Endothelial cell of umbilical vein (primary cell): ENCODE measurements at regions not wholly inside any gene's neighbourhood (a gene's known extent, or its start where the extent isn't known, plus 50 kb on each side); places are given as distances from the start of the nearest gene placed in this dataset.

ENCODE experiments used
- BruUV-seq: library from RNA; stranded (reverse); fragments of 400-500 nt; replicated peaks from 2 replicates; lab custom pipeline; 2021; lab: Mats Ljungman, UMichigan
- CTCF ChIA-PET: fragments of 300-600, 350-600 bp; sonication (Branson Sonifier 250); formaldehyde crosslinking; loops from one replicate; lab custom pipeline; 2021; ENCODE audit warnings: antibody characterized with exemption, inconsistent platforms; lab: Charles Lee
- POLR2A ChIA-PET: fragments of 300-600, 350-600 bp; sonication (Branson Sonifier 250); formaldehyde crosslinking; loops from one replicate; lab custom pipeline; 2021; ENCODE audit warnings: antibody characterized with exemption, inconsistent platforms; lab: Charles Lee
- DNase-seq: peaks from one replicate; pipeline ENCODE4 v3.0.0-alpha.2; 2011; ENCODE audit warnings: low read depth, low spot score
- FAIRE-seq: peaks from 2 replicates; lab custom pipeline; 2011; peaks lifted over from hg19 to GRCh38; lab: Jason Lieb, UNC
- H2AFZ ChIP-seq: 2 replicates; pipeline ENCODE4 v1.6.0; 2012; ENCODE audit warnings: low read depth, low read length, control low read depth, inconsistent platforms
- H3K27ac ChIP-seq: 2 replicates; pipeline ENCODE4 v1.5.1; 2011; ENCODE audit warnings: low read depth, mild to moderate bottlenecking, control low read depth, low read length, moderate library complexity; ENCODE audit not compliant: insufficient read depth
- H3K27me3 ChIP-seq, 2 experiments: 2 replicates each; pipeline versions ENCODE4 v1.6.0 to v1.6.1; 2011; ENCODE audit warnings: low read length in 2 of 2, mixed read lengths in 1 of 2; ENCODE audit not compliant: control insufficient read depth in 2 of 2, insufficient read depth in 2 of 2
- H3K36me3 ChIP-seq, 2 experiments: 2 replicates in 1 of 2; 3 replicates in 1 of 2; pipeline ENCODE4 v1.5.1; 2011; ENCODE audit warnings: low read length in 2 of 2, mild to moderate bottlenecking in 1 of 2, moderate library complexity in 1 of 2; ENCODE audit not compliant: control insufficient read depth in 2 of 2, insufficient read depth in 2 of 2; ENCODE audit errors: extremely low read depth in 1 of 2
- H3K4me1 ChIP-seq: 3 replicates; pipeline ENCODE4 v1.5.1; 2011; ENCODE audit warnings: mild to moderate bottlenecking, low read length; ENCODE audit not compliant: control insufficient read depth, insufficient read depth; ENCODE audit errors: extremely low read depth
- H3K4me2 ChIP-seq: 2 replicates; pipeline ENCODE4 v1.6.1; 2011; ENCODE audit warnings: low read length, control low read depth, mixed read lengths; ENCODE audit not compliant: insufficient read depth
- H3K4me3 ChIP-seq, 3 experiments: fragments of 200-600 bp in 1 of 3; sonication (generic), shearing (Covaris generic) in 1 of 3; replicated peaks in 1 of 3; 2 replicates each; pipeline ENCODE4 v1.5.1; 2011 to 2016; ENCODE audit warnings: control low read depth in 3 of 3, low read length in 3 of 3, mild to moderate bottlenecking in 2 of 3, inconsistent platforms in 1 of 3, low read depth in 1 of 3, moderate library complexity in 1 of 3; ENCODE audit not compliant: insufficient read depth in 1 of 3
- H3K79me2 ChIP-seq: 2 replicates; pipeline ENCODE4 v1.6.0; 2012; ENCODE audit warnings: low read length, inconsistent platforms; ENCODE audit not compliant: control insufficient read depth, insufficient read depth
- H3K9ac ChIP-seq: replicated peaks from 2 replicates; pipeline ENCODE3; 2011; ENCODE audit warnings: low read length, control low read depth; ENCODE audit not compliant: insufficient read depth; ENCODE audit errors: extremely low read depth
- H3K9me1 ChIP-seq: replicated peaks from 3 replicates; pipeline ENCODE4 v1.6.0; 2011; ENCODE audit warnings: mild to moderate bottlenecking, low read length; ENCODE audit not compliant: control insufficient read depth, insufficient read depth; ENCODE audit errors: extremely low read depth
- H3K9me3 ChIP-seq: replicated peaks from 2 replicates; pipeline ENCODE4 v1.5.1; 2012; ENCODE audit warnings: low read length, inconsistent platforms; ENCODE audit not compliant: control insufficient read depth, insufficient read depth
- H4K20me1 ChIP-seq: replicated peaks from 2 replicates; pipeline ENCODE3; 2011; ENCODE audit warnings: mild to moderate bottlenecking, low read length; ENCODE audit not compliant: control insufficient read depth, insufficient read depth; ENCODE audit errors: extremely low read depth
- EZH2 ChIP-seq: IDR thresholded peaks from 2 replicates; pipeline ENCODE4 v1.6.1; 2012; ENCODE audit warnings: borderline replicate concordance, low read depth, mild to moderate bottlenecking, moderate library complexity, low read length, inconsistent platforms; ENCODE audit not compliant: severe bottlenecking
- FOS ChIP-seq: IDR thresholded peaks from 2 replicates; pipeline ENCODE4 v1.6.1; 2011; ENCODE audit warnings: mild to moderate bottlenecking, low read length, moderate library complexity, borderline replicate concordance; ENCODE audit not compliant: insufficient read depth
- GATA2 ChIP-seq: IDR thresholded peaks from 2 replicates; pipeline ENCODE4 v1.7.0; 2011; ENCODE audit warnings: low read depth, mild to moderate bottlenecking, moderate library complexity, mixed read lengths, low read length; ENCODE audit not compliant: insufficient read length, insufficient read depth
- JUN ChIP-seq: IDR thresholded peaks from 2 replicates; pipeline ENCODE4 v1.6.1; 2011; ENCODE audit warnings: borderline replicate concordance, low read depth; ENCODE audit not compliant: insufficient read length, insufficient read depth
- MAX ChIP-seq: IDR thresholded peaks from 2 replicates; pipeline ENCODE4 v1.6.1; 2011; ENCODE audit not compliant: insufficient read depth, insufficient read length
- MYC ChIP-seq: IDR thresholded peaks from one replicate; pipeline ENCODE4 v1.6.1; 2011; ENCODE audit warnings: mild to moderate bottlenecking, low read depth, low read length
- POLR2A ChIP-seq: IDR thresholded peaks from 2 replicates; pipeline ENCODE4 v1.6.1; 2012; ENCODE audit warnings: low read depth, mild to moderate bottlenecking, control low read depth, low read length
- POLR2AphosphoS5 ChIP-seq: IDR thresholded peaks from 2 replicates; pipeline ENCODE4 v1.6.1; 2012; ENCODE audit warnings: low read depth, mild to moderate bottlenecking, control low read depth, low read length, moderate library complexity; ENCODE audit not compliant: insufficient read depth
- dilution Hi-C: fragments of 300-500 bp; cut with MboI; formaldehyde crosslinking; loops from one replicate; pipeline ENCODE4 v1.15.0; 2019; ENCODE audit warnings: low sequenced_read_pairs; ENCODE audit not compliant: extremely low pct_ligation_motif_present
- intact Hi-C: fragments of 100-400 bp; cut with micrococcal nuclease; formaldehyde crosslinking; loops from one replicate; pipeline ENCODE4 v1.10.0; 2022
- TF ChIP-seq, protein P1 (sequence below), 2 donors: IDR thresholded peaks; 1 replicate in 1 of 2; 2 replicates in 1 of 2; pipeline ENCODE4 v1.5.1; 2011; ENCODE audit warnings: low read length in 2 of 2, mild to moderate bottlenecking in 2 of 2, moderate library complexity in 2 of 2, control low read depth in 1 of 2, inconsistent platforms in 1 of 2, low read depth in 1 of 2; ENCODE audit not compliant: insufficient read depth in 1 of 2; ENCODE audit errors: extremely low read depth in 1 of 2

GRCh38 chr21:16096988-16097387, 367.2 kb downstream of the USP25 start:
- TF ChIP-seq GATA2 (no peak), MYC (no peak), FOS (no peak)
- TF ChIP-seq, protein P1, sequence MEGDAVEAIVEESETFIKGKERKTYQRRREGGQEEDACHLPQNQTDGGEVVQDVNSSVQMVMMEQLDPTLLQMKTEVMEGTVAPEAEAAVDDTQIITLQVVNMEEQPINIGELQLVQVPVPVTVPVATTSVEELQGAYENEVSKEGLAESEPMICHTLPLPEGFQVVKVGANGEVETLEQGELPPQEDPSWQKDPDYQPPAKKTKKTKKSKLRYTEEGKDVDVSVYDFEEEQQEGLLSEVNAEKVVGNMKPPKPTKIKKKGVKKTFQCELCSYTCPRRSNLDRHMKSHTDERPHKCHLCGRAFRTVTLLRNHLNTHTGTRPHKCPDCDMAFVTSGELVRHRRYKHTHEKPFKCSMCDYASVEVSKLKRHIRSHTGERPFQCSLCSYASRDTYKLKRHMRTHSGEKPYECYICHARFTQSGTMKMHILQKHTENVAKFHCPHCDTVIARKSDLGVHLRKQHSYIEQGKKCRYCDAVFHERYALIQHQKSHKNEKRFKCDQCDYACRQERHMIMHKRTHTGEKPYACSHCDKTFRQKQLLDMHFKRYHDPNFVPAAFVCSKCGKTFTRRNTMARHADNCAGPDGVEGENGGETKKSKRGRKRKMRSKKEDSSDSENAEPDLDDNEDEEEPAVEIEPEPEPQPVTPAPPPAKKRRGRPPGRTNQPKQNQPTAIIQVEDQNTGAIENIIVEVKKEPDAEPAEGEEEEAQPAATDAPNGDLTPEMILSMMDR (IDR thresholded peaks at IDR 0.05; ENCODE audit: extremely low read depth in 1 of 2, insufficient read depth in 1 of 2, low read depth in 1 of 2, low read length in 2 of 2): no peak
- Histone ChIP-seq H3K79me2 (no peaks in the 10 kb centered on the region), H4K20me1 (no peaks in the 10 kb centered on the region), H2AFZ (no peak overlapping the region), H3K36me3 (no peaks in the 10 kb centered on the region), H3K9me3 (no peaks in the 10 kb centered on the region), H3K4me3 (no peak overlapping the region), H3K9me1 (no peaks in the 10 kb centered on the region), H3K4me1 (no peaks in the 10 kb centered on the region), H3K27ac (no peak overlapping the region), H3K9ac (no peak overlapping the region), H3K4me2 (no peak overlapping the region), H3K27me3 (no peaks in the 10 kb centered on the region)
- intact Hi-C loops: no loop called here
- CTCF ChIA-PET: interaction anchor here (1.0 to 3.7 kb wide), 5 partner anchors 9 to 120 kb away, joined by 3 to 16 read pairs (median 4); no protein-coding TSS in a partner anchor
- no TSS peak for BruUV-seq
- dilution Hi-C loops: no loop called here
- no peak for DNase-seq
- POLR2A ChIA-PET: no interaction called here
- no peak for FAIRE-seq

- Histone ChIP-seq H3K9me1 (no peaks in the 10 kb centered on the region), H3K9ac (no peak overlapping the region), H3K9me3 (no peaks in the 10 kb centered on the region), H4K20me1 (no peaks in the 10 kb centered on the region), H3K27ac (no peak overlapping the region), H3K36me3 (no peaks in the 10 kb centered on the region), H3K4me2 (no peak overlapping the region), H3K27me3 (no peaks in the 10 kb centered on the region), H3K4me1 (no peaks in the 10 kb centered on the region), H3K4me3 (no peak overlapping the region), H2AFZ (peak overlapping the region; percentile 51), H3K79me2 (no peaks in the 10 kb centered on the region)
- FAIRE-seq (no peak), DNase-seq (no peak)
- no peak for TF ChIP-seq GATA2
- no peak for TF ChIP-seq POLR2A
- TF ChIP-seq MYC: no peak
- TF ChIP-seq JUN: no peak
- no peak for TF ChIP-seq MAX
- TF ChIP-seq, protein P1 (IDR thresholded peaks at IDR 0.05; ENCODE audit: extremely low read depth in 1 of 2, insufficient read depth in 1 of 2, low read depth in 1 of 2, low read length in 2 of 2): no peak
- TF ChIP-seq POLR2AphosphoS5: no peak
- TF ChIP-seq EZH2: no peak
- TF ChIP-seq FOS: no peak
- intact Hi-C loops: no loop called here
- ChIA-PET POLR2A (no interaction called here), CTCF (interaction anchor here (1.2 to 1.5 kb wide), 4 partner anchors 9 to 228 kb away, joined by 3 to 5 read pairs (median 3); no protein-coding TSS in a partner anchor)
- dilution Hi-C loops: no loop called here
- no TSS peak for BruUV-seq
Measured at GRCh38 chr21:16102113-16102512, 372.3 kb downstream of the USP25 start.
